ENCODE measurements at regions not wholly inside any gene's neighbourhood (a gene's known extent, or its start where the extent isn't known, plus 50 kb on each side); places are given as distances from the start of the nearest gene placed in this dataset.

- TF ChIP-seq ZNF571 (tag by site-specific recombination; IDR thresholded peaks at IDR 0.05) (no peak), ZNF280D (tag by site-specific recombination; IDR thresholded peaks at IDR 0.05) (no peak), HOXA7 (CRISPR knock-in tag; IDR thresholded peaks at IDR 0.05; ENCODE audit: borderline replicate concordance) (no peak), ZNF530 (tag by site-specific recombination; IDR thresholded peaks at IDR 0.05; ENCODE audit: low read depth) (no peak), ZNF274 (IDR thresholded peaks at IDR 0.05; ENCODE audit: low read length) (no peak), ZNF274 (tag by site-specific recombination; IDR thresholded peaks at IDR 0.05; ENCODE audit: borderline replicate concordance) (no peak), ZNF843 (tag by site-specific recombination; IDR thresholded peaks at IDR 0.05) (no peak), IKZF3 (tag by site-specific recombination; IDR thresholded peaks at IDR 0.05) (no peak)
Measured at GRCh38 chr1:117760069-117760468, 154.2 kb downstream of the TENT5C start.

Measured in HEK293 (cell line).